ENCODE measurements at regions not wholly inside any gene's neighbourhood (a gene's known extent, or its start where the extent isn't known, plus 50 kb on each side); places are given as distances from the start of the nearest gene placed in this dataset.

GRCh38 chr5:56698463-56699381, 116.6 kb upstream of the MAP3K1 start:
- TF ChIP-seq POLR2A (IDR thresholded peaks at IDR 0.05; ENCODE audit: low read length) (no peak), GATA1 (IDR thresholded peaks at IDR 0.05; ENCODE audit: low read depth, low read length) (no peak)

All from erythroblast (primary cell).